ENCODE measurements at regions not wholly inside any gene's neighbourhood (a gene's known extent, or its start where the extent isn't known, plus 50 kb on each side); places are given as distances from the start of the nearest gene placed in this dataset.
"Not testable (repeated sequence)": the region's sequence is repeated elsewhere in the genome, so short reads cannot be mapped to it uniquely, and the experiment has no call there.

DNA sequence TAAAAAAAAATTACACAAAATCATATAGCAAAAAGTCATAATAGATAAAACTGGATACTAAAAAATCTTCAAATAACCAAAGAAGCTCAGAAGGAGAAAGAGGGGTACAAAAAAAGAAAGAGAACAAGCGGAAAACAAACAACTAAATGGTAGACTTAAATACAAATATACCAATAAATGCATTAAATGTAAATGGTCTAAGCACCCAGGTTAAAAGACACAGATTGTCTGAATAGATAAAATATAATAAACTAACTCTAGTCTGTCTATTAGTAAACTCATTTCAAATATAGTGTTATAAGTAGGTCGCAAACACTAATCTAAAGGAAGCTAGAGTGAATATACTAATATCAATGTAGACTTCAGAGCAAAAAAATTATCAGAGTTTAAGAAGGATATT, 357.4 kb downstream of the METTL4 start:
- DNase-seq, result no peak

DNA sequence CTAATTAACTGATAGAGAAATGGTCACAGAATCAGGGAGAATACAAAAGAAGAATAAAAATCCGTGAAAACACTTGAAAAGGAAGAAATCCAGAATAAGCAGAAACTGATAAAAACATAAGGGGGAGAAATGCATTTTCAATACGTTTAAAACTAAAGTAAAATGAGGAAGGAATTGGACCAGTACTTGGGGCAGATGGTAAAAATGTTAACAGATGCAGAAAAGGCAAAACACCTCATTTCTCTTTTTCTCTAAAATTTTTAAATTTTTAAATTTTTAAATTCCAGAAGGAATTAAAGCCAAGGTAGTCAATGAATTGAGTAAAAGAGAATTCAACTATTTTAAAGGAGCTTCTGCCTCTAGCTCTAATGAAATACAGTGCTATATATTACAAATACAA, 353.9 kb downstream of the METTL4 start:
- no peak for DNase-seq

DNA sequence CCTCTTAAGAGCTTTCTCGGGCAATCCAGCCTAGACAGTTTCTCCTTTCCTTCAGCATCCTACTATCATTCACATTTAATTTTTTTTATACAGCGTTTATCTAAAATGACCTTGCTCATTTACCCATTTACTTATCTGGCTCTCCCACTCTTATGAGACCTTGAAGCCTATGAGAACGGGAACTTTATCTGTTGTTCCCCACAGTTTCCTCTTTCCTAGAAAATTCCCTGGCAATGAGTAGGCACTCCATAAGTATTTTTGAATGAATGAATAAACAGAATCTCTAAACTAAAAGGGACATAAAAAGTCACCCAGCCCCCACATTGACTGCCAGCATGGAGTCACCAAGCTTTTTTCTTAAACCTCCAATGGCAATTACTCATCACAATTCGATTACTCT, 353.2 kb downstream of the METTL4 start:
- DNase-seq, result no peak

DNA sequence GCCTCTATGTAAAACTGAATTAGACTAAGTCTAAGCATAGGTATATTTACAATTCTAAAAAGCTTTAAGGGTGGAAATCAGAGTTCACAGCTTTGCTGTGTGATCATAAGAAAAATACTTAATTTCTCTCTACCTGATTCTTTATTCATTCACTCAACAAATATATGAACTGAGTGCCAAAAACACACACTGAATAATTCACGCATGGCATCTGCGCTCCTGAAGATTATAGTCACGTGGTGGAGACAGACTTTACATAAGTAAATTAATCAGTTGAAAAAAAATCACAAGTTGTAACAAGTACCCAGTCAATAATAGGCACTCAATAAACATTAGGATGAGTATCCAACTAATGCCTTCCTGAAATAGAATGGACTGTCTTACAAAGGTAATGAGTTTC, 351.6 kb downstream of the METTL4 start:
- no peak for DNase-seq

DNA sequence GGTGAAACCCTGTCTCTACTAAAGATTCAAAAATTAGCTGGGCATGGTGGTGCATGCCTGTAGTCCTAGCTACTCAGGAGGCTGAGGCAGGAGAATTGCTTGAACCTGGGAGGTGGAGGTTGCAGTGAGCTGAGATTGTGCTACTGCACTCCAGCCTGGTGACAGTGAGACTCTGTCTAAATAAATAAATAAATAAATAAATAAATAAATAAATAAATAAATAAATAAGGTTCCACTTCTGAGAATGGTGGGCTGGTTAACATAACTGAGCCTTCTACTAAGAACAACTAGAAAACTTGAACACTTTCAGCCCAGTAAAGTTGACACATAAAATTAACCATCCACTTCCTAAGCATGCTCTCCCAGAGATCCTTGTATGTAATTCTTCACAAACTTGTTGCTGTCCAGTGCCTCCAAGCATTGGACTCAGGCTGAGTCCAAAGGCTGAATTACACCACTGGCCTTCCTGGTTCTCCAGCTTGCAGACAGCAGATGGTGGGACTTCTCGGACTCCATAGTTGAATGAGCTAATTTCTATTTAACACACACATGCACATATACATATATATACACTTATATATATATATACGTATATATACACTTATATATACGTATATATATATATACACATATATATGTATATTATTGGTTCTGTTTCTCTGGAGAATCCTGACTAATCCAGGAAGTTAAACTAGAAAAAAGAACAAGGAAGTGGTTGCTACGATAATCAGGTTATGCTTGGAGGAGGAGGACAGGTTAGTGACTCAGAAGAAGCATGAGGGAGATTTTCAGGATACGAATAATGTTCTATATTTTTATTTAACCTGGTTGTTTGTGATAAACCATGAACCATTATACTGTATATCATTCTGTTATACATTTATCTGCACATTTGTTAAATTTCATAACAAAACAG, 348.8 kb downstream of the METTL4 start:
- DNase-seq, result no peak

DNA sequence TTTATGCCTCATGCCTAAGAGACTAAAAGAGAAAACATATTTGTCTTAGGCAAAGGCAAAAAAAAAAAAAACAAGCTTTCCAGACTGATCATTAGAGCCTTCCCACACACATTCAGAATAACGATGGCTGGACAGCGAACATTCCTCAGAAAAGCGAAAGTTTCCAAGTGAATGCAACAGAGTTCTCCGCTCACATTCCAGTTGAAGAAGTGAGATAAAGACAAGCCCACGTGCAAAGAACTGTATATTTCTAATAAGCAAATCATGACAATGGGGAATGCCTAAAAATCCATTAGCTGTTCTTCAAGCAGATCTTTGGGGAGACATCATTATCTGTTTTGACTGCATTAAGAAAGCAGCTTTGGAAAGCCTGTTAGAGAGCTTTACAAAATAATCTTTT, 347.9 kb downstream of the METTL4 start:
- DNase-seq, result no peak

DNA sequence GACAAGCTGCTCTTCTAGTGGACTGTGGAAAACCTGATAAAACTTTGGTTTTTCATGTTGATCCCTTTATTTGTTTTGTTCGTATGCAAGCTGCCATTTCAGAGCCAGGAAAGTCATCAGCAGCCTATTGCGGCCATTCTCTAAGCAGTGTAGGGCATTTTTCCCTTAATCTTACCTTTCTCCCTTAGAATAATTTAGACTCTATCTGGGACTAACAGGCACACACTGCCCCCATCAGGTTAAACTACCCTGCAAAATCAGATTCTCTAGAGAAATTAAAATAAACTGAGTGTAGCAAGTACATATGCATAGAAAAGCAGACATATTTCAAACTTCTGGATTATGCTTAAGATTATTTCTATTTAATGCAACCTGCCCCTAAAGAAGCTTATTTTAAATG, 347.5 kb downstream of the METTL4 start:
- DNase-seq, result peak in 3 of 56 donors; percentile 2 to 23 (median 8)

DNA sequence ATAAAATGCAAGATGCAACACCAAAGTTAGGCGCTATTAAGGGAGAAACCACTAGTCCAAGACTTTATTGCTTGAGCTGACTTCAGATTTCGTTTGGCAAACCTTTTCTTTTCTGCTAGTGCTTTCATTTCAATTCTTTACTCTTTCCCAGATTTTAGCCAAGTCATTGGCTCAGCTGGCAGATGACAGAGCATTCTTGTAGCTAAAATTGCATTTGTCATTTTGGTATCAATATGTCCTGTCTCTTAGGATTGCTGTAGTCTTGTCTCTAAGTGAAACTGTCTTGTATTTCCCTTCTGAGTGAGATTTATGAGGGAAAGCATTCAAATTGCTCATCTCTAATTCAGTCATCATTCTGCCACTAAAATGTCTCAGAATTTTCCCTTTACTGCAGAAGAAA, 335.1 kb downstream of the METTL4 start:
- no peak for DNase-seq

DNA sequence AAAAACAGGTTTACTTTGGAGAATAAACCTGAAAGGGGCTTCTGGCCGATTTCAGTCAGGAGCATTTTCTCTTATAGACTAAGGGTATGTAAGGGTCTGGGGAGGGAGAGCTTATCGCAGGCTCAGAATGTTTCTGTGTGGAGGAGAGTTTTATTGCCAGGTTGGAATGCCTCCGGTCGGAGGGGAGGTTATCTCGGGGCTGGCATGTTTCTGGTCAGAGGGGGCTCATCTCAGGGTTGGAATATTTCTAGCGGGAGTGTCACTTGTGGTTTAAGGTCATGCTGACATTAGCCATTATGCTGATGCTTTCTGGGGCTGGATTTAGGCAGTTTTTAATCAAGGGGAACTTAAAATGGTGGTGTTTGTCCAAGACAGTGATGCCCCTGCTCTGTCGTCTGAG, 333.6 kb downstream of the METTL4 start:
- DNase-seq, result no peak

DNA sequence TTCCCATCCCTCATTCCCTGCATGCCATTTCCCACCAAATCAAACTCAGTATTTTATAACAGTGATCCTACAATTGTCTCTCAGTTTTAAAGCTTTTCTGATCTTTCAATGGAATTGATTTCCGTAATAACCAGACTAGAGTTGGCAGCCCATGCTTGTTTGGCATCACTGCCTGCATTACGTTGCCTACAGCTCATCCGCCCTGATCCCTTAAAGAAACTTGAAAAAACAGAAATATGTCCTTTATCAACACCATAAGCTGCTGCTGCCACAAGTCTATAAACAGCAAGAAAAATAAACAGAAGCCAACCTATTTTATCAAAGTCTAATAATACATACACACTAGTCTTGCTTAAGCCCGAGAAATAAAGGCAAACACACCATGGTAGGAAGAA, 331.0 kb downstream of the METTL4 start:
- no peak for DNase-seq

DNA sequence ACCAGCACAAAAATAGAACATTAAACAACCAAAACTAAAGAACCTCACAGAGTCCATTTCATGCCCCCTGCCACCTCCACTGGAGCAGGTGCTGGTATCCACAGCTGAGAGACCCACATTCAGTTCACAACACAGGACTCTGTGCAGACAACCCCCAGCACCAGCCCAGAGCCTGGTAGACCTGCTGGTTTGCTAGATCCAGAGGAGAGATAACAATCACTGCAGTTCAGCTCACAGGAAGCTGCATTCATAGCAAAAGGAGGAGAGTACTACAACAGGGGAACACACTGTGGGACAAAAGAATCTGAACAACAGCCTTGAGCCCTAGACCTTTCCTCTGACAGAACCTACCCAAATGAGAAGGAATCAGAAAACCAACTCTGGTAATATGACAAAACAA, 326.7 kb downstream of the METTL4 start:
- DNase-seq, result no peak

DNA sequence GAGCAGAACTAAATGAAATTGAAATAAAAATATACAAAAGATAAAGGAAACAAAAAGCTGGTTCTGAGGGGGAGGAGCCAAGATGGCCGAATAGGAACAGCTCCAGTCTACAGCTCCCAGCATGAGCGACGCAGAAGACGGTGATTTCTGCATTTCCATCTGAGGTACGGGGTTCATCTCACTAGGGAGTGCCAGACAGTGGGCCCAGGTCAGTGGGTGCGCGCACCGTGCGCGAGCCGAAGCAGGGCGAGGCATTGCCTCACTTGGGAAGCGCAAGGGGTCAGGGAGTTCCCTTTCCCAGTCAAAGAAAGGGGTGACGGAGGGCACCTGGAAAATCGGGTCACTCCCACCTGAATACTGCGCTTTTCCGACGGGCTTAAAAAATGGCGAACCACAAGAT, 324.2 kb downstream of the METTL4 start:
- DNase-seq, result not testable (repeated sequence)

DNA sequence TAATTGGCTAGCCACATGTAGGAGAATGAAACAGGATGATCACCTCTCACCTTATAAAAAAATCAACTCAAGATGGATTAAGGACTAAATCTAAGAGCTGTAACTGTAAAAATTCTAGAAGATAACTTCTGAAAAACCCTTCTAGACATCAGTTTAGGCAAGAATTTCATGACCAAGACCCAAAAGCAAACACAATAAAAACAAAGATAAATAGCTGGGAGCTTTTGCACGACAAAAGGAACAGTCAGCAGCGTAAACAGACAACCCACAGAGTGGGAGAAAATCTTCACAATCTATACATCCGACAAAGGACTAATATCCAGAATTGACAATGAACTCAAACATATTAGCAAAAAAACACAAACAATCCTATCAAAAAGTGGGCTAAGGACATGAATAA, 316.3 kb downstream of the METTL4 start:
- no peak for DNase-seq

DNA sequence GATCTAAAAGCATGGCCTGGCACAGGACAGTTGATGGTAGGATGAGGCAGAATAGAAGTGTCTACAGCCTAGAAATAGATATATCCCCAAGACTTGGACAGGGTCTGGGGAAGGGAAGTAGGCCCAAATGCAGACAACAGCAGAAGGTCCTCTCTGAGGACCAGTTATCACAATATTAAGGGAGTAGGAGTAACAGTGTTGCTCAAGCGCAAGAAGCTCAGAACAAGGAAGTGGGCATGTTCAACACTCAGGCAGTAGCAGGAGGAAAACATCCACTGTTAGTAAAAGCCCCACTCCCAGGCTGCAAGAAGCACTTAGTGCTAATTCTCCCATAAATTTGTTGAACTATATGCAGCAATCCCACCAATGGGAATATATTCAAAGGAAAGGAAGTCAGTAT, 314.7 kb downstream of the METTL4 start:
- DNase-seq, result no peak

DNA sequence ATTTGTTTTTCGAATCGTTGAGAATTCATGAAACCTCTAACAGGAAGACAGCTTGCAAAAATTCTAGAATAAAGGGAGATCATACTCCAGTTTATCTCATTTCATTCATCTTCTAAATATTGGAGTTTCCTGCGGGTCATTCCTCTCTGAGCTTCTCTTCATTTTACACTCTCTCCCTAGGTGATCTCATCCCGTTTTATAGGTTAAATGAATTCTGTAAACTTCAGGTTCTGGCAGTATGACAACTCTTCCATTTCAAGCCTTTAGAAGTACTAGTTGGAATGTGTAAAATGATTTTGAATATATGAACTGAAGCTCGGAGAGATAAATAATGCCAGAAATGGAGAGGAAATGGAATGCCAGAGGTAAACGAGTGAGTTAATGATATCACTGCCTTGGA, 312.4 kb downstream of the METTL4 start:
- DNase-seq, result no peak

DNA sequence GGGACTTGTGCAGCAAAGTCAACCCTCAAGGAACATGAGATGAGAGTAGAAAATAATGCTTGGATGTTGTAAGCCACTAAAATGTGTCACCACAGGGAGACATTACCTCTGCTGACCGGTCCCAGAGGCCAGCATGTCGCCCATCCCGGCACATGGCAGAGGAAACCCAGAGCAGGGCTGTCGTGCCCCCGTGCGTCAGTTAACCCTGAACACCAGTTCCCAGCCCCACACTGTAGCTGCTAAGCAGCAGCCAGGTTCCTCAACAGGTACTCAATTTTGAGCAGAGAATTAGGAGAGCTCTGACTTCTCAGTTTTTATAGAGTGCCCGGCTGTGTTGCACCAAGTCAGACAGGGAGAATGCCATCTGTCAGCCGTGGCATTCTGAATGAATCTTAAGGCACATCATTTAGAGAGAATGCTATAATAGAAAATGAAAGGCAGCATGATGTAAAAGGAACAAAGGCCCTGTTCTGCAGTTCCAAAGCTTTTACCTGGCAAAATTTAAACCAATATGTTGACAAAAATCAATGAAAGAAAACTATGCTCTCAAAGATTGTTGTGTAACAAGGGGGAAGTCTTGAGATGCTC, 307.9 kb downstream of the METTL4 start:
- DNase-seq, result no peak

DNA sequence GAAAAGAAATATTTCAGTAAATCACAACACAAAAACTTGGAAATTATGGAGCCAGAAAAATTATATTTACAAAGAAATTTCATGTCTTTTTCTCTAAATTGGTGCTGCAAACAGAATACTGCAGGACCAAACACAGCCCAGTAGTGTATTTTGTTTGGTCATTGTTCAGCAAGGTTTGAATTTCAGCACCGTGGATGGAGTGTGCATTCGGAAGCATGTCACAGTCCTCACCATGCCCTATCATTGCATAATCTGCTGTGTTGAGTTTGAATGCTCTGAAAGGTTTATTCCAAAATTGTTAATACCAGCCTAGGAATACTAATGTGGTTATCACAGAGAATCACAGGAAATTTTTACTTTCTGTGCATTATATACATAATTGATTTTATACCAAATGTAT, 296.7 kb downstream of the METTL4 start:
- DNase-seq, result no peak

DNA sequence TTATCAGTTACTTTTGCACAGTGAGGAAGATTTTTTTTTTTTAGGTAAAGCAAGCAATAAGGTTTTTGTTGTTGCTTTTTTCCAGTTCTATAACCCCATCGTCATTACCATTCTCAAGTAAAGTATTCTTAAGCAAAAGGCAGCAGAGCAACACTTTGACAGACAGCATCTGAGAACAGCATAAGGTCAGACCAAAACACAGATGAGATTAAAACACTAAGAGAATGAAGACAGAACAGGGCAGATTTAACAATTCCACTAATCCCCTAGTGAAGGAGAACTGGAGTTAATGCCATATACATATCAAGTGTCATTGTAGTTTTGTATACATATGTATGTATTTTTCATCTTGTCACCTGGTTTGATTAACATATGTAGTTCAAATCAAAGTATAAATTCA, 290.2 kb downstream of the METTL4 start:
- no peak for DNase-seq

DNA sequence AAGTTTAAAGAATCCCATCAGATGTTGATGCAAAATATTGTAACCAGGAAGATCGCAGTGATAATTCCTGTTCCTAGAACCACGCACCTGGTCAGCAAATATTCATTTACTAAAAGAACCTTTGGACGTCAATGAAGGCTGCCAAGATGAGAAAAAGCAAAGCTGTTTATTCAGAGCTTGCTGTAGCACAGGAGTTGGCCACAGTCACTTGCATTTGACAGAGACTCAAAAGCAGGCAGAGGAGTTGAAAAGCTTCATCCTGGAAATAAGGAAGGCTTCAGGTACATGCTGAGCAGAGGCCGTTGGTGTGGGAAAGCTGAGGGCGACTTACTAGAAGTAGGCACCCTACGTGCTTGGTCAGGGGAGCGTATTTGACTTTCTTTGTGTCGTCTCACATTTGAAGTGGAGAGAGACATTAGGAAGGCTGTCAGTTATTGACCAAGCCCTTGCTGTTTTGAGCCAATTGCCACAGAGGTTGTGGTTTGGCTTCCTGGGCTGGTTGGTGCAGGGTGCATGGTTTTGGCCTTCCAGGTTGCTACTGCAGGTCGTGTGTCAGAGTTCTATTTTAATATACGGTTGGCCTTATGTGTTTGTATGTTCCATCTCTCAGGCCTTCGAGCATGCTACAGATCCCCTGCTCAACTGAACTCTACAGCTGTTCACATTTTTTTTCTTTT, 289.6 kb downstream of the METTL4 start:
- no peak for DNase-seq

DNA sequence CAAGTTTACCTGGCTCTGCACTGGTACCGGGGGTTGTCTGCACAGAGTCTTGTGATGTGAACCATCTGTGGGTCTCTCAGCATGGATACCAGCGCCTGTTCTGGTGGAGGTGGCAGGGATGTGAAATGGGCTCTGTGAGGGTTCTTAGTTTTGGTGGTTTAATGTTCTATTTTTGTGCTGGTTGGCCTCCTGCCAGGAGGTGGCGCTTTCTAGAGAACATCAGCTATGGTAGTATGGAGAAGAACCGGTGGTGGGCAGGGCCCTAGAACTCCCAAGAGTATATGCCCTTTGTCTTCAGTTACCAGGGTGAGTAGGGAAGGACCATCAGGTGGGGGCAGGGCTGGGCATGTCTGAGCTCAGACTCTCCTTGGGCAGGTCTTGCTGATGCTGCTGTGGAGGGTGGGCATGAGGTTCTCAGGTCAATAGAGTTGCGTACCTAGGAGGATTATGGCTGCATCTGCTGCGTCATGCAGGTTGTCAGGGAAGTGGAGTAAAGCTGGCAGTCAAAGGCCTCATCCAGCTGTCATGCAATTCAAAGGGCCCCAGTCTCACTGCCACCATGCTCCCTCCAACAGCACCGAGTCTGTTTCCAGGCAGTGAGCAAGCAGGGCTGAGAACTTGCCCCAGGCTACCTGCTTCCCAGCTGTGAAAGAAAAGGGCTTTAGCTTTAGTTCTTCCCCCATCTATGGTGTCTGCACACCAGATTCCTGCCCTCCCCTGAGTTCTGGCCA, 278.0 kb downstream of the METTL4 start:
- DNase-seq, result no peak

DNA sequence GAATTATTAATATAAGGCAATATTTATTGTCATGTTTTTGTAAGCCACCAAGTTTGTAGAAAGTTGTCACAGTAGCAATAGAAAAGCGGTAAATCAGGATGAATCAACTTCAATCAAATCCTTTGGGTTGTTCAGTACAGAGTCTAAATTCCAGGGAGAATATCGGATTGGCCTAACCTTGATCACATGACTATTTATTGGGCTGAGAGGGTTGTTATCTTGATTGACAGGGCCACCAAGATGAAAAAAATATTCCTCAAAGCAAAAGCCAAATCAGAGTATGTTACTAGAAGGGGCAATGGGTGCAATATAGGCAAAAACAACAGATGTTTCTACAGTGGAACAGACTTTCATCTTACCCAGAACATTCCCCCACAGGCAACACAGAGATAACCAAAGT, 270.0 kb downstream of the METTL4 start:
- DNase-seq, result no peak

DNA sequence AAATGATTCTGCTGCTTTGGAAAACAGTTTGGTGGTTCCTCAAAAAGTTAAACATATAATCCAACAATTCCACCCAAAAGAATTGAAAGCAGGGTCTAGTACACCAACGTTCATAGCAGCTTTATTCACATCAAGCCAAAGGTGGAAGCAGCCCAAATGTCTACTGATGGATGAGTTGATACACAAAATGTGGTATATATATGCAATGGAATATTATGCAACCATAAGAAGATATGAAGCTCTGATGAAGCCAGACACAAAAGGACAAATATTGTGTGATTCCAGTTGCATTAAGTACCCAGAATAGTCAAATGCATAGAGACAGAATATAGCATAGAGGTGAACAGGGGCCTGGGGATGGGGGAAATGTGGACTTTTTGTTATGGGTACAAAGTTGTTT, 269.3 kb downstream of the METTL4 start:
- DNase-seq, result no peak
